Gastrocnemius medialis (tissue), 4 donors: ENCODE measurements at regions not wholly inside any gene's neighbourhood (a gene's known extent, or its start where the extent isn't known, plus 50 kb on each side); places are given as distances from the start of the nearest gene placed in this dataset.

Experiments used
- CTCF ChIP-seq, 5 experiments: fragments of 450-650 bp in 3 of 5; fragments of 200-600 bp in 2 of 5; sonication (generic) in 2 of 5; IDR thresholded peaks in 4 of 5; conservative IDR thresholded peaks in 1 of 5; 1 replicate in 4 of 5; 2 replicates in 1 of 5; pipeline ENCODE4 v1.5.1; 2016 to 2019; ENCODE audit warnings: antibody characterized with exemption in 5 of 5, mild to moderate bottlenecking in 3 of 5, moderate library complexity in 3 of 5
- POLR2A ChIP-seq, 2 donors: fragments of 450-650 bp; IDR thresholded peaks; one replicate each; pipeline ENCODE4 v1.6.1; 2017; ENCODE audit warnings: antibody characterized with exemption in 2 of 2, mild to moderate bottlenecking in 2 of 2, moderate library complexity in 2 of 2

- TF ChIP-seq CTCF (IDR thresholded peaks at IDR 0.05 in 4 of 5, conservative IDR thresholded peaks at IDR 0.05 in 1 of 5) (no peak), POLR2A (IDR thresholded peaks at IDR 0.05) (no peak)
Observed at GRCh38 chr7:3138206-3138605, 94.5 kb upstream of the CARD11 start.
